ENCODE measurements at regions not wholly inside any gene's neighbourhood (a gene's known extent, or its start where the extent isn't known, plus 50 kb on each side); places are given as distances from the start of the nearest gene placed in this dataset.

- Histone ChIP-seq H3K9me3 (no peaks in the 10 kb centered on the region), H3K4me3 (no peak overlapping the region), H3K27ac (no peak overlapping the region), H3K36me3 (no peaks in the 10 kb centered on the region), H3K4me1 (peaks cover 11 to 17% of the 10 kb centered on the region in 2 donors), H3K27me3 (no peaks in the 10 kb centered on the region)
- no peak for ATAC-seq
- intact Hi-C loops (cut with DNase I; ENCODE audit: low total_unique reads) (no loop called here), in situ Hi-C loops (cut with MboI; ENCODE audit: low sequenced_read_pairs in 4 of 4) (no loop called here)
- TF ChIP-seq CTCF (IDR thresholded peaks at IDR 0.05 in 4 of 5, conservative IDR thresholded peaks at IDR 0.05 in 1 of 5) (no peak), POLR2A (IDR thresholded peaks at IDR 0.05) (no peak)
- no peak for DNase-seq
Observed at GRCh38 chr14:22509036-22509709, 79.9 kb downstream of the DAD1 start.

- no peak for ATAC-seq
- Histone ChIP-seq H3K4me1 (peaks cover 9 to 13% of the 10 kb centered on the region in 2 donors), H3K9me3 (no peaks in the 10 kb centered on the region), H3K27ac (no peak overlapping the region), H3K36me3 (no peaks in the 10 kb centered on the region), H3K27me3 (no peaks in the 10 kb centered on the region), H3K4me3 (no peak overlapping the region)
- intact Hi-C loops (cut with DNase I; ENCODE audit: low total_unique reads) (no loop called here), in situ Hi-C loops (cut with MboI; ENCODE audit: low sequenced_read_pairs in 4 of 4) (no loop called here)
- TF ChIP-seq CTCF (IDR thresholded peaks at IDR 0.05 in 4 of 5, conservative IDR thresholded peaks at IDR 0.05 in 1 of 5) (no peak), POLR2A (IDR thresholded peaks at IDR 0.05) (no peak)
- DNase-seq: no peak
Observed at GRCh38 chr14:22508662-22509035, 80.4 kb downstream of the DAD1 start.

GRCh38 chr14:22508150-22508457, 80.9 kb downstream of the DAD1 start:
- Histone ChIP-seq H3K36me3 (no peaks in the 10 kb centered on the region), H3K27ac (no peak overlapping the region), H3K4me3 (no peak overlapping the region), H3K9me3 (no peaks in the 10 kb centered on the region), H3K4me1 (peaks cover 4 to 8% of the 10 kb centered on the region in 2 donors), H3K27me3 (no peaks in the 10 kb centered on the region)
- intact Hi-C loops (cut with DNase I; ENCODE audit: low total_unique reads): no loop called here
- TF ChIP-seq CTCF (IDR thresholded peaks at IDR 0.05 in 4 of 5, conservative IDR thresholded peaks at IDR 0.05 in 1 of 5) (no peak), POLR2A (IDR thresholded peaks at IDR 0.05) (no peak)
- in situ Hi-C loops (cut with MboI; ENCODE audit: low sequenced_read_pairs in 4 of 4): no loop called here
- DNase-seq (no peak), ATAC-seq (no peak)

- Histone ChIP-seq H3K27me3 (no peaks in the 10 kb centered on the region), H3K27ac (no peak overlapping the region), H3K36me3 (no peaks in the 10 kb centered on the region), H3K9me3 (no peaks in the 10 kb centered on the region), H3K4me1 (no peaks in the 10 kb centered on the region), H3K4me3 (no peak overlapping the region)
- TF ChIP-seq CTCF (IDR thresholded peaks at IDR 0.05 in 4 of 5, conservative IDR thresholded peaks at IDR 0.05 in 1 of 5) (no peak), POLR2A (IDR thresholded peaks at IDR 0.05) (no peak)
- intact Hi-C loops (cut with DNase I; ENCODE audit: low total_unique reads): no loop called here
- in situ Hi-C loops (cut with MboI; ENCODE audit: low sequenced_read_pairs in 4 of 4): no loop called here
- DNase-seq: no peak
- no peak for ATAC-seq
Observed at GRCh38 chr14:22506778-22507351, 82.2 kb downstream of the DAD1 start.

GRCh38 chr14:22506378-22506710, 82.7 kb downstream of the DAD1 start:
- intact Hi-C loops (cut with DNase I; ENCODE audit: low total_unique reads): no loop called here
- in situ Hi-C loops (cut with MboI; ENCODE audit: low sequenced_read_pairs in 4 of 4): no loop called here
- H3K9me3 ChIP-seq: no peaks in the 10 kb centered on the region
- no peak overlapping the region for H3K27ac ChIP-seq
- no peaks in the 10 kb centered on the region for H3K27me3 ChIP-seq
- no peaks in the 10 kb centered on the region for H3K36me3 ChIP-seq
- DNase-seq (no peak), ATAC-seq (no peak)
- no peak for TF ChIP-seq CTCF (IDR thresholded peaks at IDR 0.05 in 4 of 5, conservative IDR thresholded peaks at IDR 0.05 in 1 of 5)
- TF ChIP-seq POLR2A (IDR thresholded peaks at IDR 0.05): no peak
- no peaks in the 10 kb centered on the region for H3K4me1 ChIP-seq
- no peak overlapping the region for H3K4me3 ChIP-seq
